Activated CD4-positive, alpha-beta T cell treated with anti-CD3 and anti-CD28 coated beads, Interleukin-2, Interleukin-4, amounts not matched to agents 100 ng/mL and 50 ng/mL, durations not matched to agents 16 hours and 8 hours (primary cell): ENCODE measurements at regions not wholly inside any gene's neighbourhood (a gene's known extent, or its start where the extent isn't known, plus 50 kb on each side); places are given as distances from the start of the nearest gene placed in this dataset.
"Not testable (repeated sequence)": the region's sequence is repeated elsewhere in the genome, so short reads cannot be mapped to it uniquely, and the experiment has no call there.

Experiments
- DNase-seq: peaks from one replicate; pipeline ENCODE4 v3.0.0-alpha.2; 2020; ENCODE audit warnings: low spot score

- no peak for DNase-seq
These were observed 199.9 kb upstream of the COX10 start for GRCh38 chr17:13869331-13869940.

- DNase-seq: no peak
These were observed 198.0 kb upstream of the COX10 start for GRCh38 chr17:13871261-13871660.

GRCh38 chr17:13874134-13874533, 195.2 kb upstream of the COX10 start:
- DNase-seq: no peak

- DNase-seq: no peak
These were observed 194.5 kb upstream of the COX10 start for GRCh38 chr17:13874817-13875216.

GRCh38 chr17:13879961-13880466, 189.3 kb upstream of the COX10 start:
- no peak for DNase-seq

GRCh38 chr17:13883659-13884058, 185.6 kb upstream of the COX10 start:
- DNase-seq: no peak

- DNase-seq: no peak
These were observed 185.0 kb upstream of the COX10 start for GRCh38 chr17:13884347-13884746.

- DNase-seq: no peak
These were observed 183.8 kb upstream of the COX10 start for GRCh38 chr17:13885550-13885949.

- no peak for DNase-seq
These were observed 183.1 kb upstream of the COX10 start for GRCh38 chr17:13885953-13886889.

GRCh38 chr17:13888056-13888609, 181.2 kb upstream of the COX10 start:
- no peak for DNase-seq

GRCh38 chr17:13908971-13909370, 160.3 kb upstream of the COX10 start:
- DNase-seq: not testable (repeated sequence)

GRCh38 chr17:13909901-13910519, 159.3 kb upstream of the COX10 start:
- no peak for DNase-seq

- no peak for DNase-seq
These were observed 151.7 kb upstream of the COX10 start for GRCh38 chr17:13917634-13918033.

- DNase-seq: no peak
These were observed 151.1 kb upstream of the COX10 start for GRCh38 chr17:13918247-13918646.

GRCh38 chr17:13919818-13920217, 149.5 kb upstream of the COX10 start:
- no peak for DNase-seq

GRCh38 chr17:13920413-13920812, 148.9 kb upstream of the COX10 start:
- no peak for DNase-seq

- no peak for DNase-seq
These were observed 147.2 kb upstream of the COX10 start for GRCh38 chr17:13921841-13922776.

GRCh38 chr17:13922885-13923284, 146.4 kb upstream of the COX10 start:
- DNase-seq: no peak

GRCh38 chr17:13925579-13925978, 143.7 kb upstream of the COX10 start:
- DNase-seq: no peak

GRCh38 chr17:13931111-13931526, 138.2 kb upstream of the COX10 start:
- DNase-seq: no peak

GRCh38 chr17:13931800-13932460, 137.4 kb upstream of the COX10 start:
- no peak for DNase-seq
